ENCODE measurements at regions not wholly inside any gene's neighbourhood (a gene's known extent, or its start where the extent isn't known, plus 50 kb on each side); places are given as distances from the start of the nearest gene placed in this dataset.

DNA sequence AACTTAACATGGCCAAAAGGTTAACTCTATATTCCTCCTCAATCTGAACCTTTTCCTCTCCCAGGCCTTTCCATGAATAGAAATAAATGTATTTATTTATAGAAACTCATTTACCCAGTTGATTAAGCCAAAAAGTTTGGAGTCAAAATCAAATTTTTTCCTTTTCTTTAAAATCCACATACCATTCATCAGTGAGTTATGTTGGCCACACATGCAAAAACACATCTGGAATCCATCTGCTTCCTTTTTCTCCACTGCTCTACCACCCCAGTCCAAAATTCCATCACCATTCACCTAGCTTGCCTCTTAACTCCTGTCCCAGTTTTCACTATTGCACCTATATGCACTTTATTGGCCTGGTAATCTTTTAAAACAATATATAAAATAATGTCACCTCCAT is 62.4 kb upstream of the TMEM200A start:
- DNase-seq, result no peak
- Histone ChIP-seq H3K9me3 (no peaks in the 10 kb centered on the region), H3K36me3 (no peaks in the 10 kb centered on the region), H3K4me3 (replicated peaks in 1 of 3) (no peak overlapping the region), H3K27me3 (no peaks in the 10 kb centered on the region), H3K27ac (no peak overlapping the region), H3K4me1 (peaks cover under 1 to 5% of the 10 kb centered on the region in 2 donors)
- TF ChIP-seq POLR2A (IDR thresholded peaks at IDR 0.05), result no peak
- TF ChIP-seq, protein P1, sequence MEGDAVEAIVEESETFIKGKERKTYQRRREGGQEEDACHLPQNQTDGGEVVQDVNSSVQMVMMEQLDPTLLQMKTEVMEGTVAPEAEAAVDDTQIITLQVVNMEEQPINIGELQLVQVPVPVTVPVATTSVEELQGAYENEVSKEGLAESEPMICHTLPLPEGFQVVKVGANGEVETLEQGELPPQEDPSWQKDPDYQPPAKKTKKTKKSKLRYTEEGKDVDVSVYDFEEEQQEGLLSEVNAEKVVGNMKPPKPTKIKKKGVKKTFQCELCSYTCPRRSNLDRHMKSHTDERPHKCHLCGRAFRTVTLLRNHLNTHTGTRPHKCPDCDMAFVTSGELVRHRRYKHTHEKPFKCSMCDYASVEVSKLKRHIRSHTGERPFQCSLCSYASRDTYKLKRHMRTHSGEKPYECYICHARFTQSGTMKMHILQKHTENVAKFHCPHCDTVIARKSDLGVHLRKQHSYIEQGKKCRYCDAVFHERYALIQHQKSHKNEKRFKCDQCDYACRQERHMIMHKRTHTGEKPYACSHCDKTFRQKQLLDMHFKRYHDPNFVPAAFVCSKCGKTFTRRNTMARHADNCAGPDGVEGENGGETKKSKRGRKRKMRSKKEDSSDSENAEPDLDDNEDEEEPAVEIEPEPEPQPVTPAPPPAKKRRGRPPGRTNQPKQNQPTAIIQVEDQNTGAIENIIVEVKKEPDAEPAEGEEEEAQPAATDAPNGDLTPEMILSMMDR (IDR thresholded peaks at IDR 0.05), result no peak
- intact Hi-C loops (cut with DNase I), result no loop called here

DNA sequence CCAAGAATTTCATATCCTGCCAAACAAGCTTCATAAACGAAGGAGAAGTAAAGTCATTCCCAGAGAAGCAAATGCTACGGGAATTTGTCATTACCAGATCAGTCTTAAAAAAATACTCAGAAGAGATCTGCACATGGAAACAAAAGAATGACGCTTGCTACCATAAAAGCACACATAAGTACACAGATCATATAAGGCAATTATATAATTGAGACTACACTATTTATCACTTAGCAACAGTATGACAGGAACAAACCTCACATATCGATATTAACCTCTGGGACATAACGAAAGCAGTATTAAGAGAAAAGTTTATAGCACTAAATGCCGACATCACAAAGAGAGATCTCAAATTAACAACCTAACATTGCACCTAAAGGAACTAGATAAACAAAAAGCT is 67.6 kb upstream of the TMEM200A start:
- H3K27ac ChIP-seq, result no peak overlapping the region
- DNase-seq, result no peak
- no peak overlapping the region for H3K4me3 ChIP-seq (replicated peaks in 1 of 3)
- 85 to 88% methylated on average over 6 of the region's 6 CpGs for WGBS, 2 donors
- TF ChIP-seq POLR2A (IDR thresholded peaks at IDR 0.05), result no peak
- TF ChIP-seq, protein P1 (IDR thresholded peaks at IDR 0.05), result no peak
- no peaks in the 10 kb centered on the region for H3K27me3 ChIP-seq
- intact Hi-C loops (cut with DNase I), result no loop called here
- H3K9me3 ChIP-seq, result no peaks in the 10 kb centered on the region
- H3K36me3 ChIP-seq, result no peaks in the 10 kb centered on the region
- peaks cover 5% of the 10 kb centered on the region in 2 donors for H3K4me1 ChIP-seq

DNA sequence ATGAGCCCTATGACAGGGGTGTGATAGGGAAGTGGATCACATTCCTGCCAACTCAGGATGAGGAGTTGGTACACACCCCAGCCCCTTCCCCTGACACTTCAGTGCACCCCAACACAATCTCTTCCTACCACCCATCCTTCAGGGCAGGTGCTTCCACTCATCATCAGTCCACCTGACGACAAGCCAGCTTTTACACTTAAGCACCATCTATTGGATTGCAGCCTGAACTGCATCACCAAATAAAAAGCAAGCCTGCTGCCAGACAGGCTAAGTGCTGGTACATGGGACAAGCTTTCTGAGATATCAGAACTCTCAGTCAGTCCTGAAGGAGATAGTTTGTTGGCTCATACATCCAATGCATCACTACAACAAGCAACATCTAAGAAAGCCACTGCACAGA is 69.0 kb upstream of the TMEM200A start:
- H3K27me3 ChIP-seq, result no peaks in the 10 kb centered on the region
- no peaks in the 10 kb centered on the region for H3K9me3 ChIP-seq
- no peaks in the 10 kb centered on the region for H3K36me3 ChIP-seq
- peaks cover 5% of the 10 kb centered on the region in 2 donors for H3K4me1 ChIP-seq
- no peak for TF ChIP-seq POLR2A (IDR thresholded peaks at IDR 0.05)
- TF ChIP-seq, protein P1 (IDR thresholded peaks at IDR 0.05), result no peak
- 14 to 85% methylated on average over 1 of the region's 1 CpG for WGBS, 2 donors
- intact Hi-C loops (cut with DNase I), result no loop called here
- no peak for DNase-seq
- no peak overlapping the region for H3K4me3 ChIP-seq (replicated peaks in 1 of 3)
- H3K27ac ChIP-seq, result no peak overlapping the region

DNA sequence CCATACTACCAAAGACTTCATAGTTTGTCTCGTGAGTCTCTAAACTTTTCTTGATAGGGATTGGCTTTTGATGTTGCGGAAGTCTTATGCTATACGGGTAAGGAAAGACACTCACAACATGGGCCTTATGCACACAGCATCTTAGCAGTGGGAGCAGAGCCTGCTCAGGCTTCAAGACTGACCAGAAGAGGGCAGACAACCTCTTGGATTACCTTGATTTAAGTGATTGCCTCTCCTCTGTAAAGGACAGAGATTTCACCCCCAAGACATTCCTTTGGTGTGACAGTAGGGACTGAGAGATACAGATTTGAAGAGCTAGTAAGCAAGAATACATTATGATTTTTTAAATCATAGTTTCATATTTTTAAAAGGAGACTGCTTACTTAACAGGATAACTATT is 71.0 kb upstream of the SAMD3 start:
- Histone ChIP-seq H3K27ac (no peak overlapping the region), H3K4me3 (replicated peaks in 1 of 3) (no peak overlapping the region), H3K4me1 (peaks cover 5% of the 10 kb centered on the region in 2 donors), H3K9me3 (no peaks in the 10 kb centered on the region), H3K36me3 (no peaks in the 10 kb centered on the region), H3K27me3 (no peaks in the 10 kb centered on the region)
- 53 to 58% methylated on average over 3 of the region's 3 CpGs for WGBS, 2 donors
- DNase-seq, result no peak
- TF ChIP-seq, protein P1 (IDR thresholded peaks at IDR 0.05), result peak in 2 of 6 experiments; percentile 13
- TF ChIP-seq POLR2A (IDR thresholded peaks at IDR 0.05), result no peak
- intact Hi-C loops (cut with DNase I), result no loop called here

DNA sequence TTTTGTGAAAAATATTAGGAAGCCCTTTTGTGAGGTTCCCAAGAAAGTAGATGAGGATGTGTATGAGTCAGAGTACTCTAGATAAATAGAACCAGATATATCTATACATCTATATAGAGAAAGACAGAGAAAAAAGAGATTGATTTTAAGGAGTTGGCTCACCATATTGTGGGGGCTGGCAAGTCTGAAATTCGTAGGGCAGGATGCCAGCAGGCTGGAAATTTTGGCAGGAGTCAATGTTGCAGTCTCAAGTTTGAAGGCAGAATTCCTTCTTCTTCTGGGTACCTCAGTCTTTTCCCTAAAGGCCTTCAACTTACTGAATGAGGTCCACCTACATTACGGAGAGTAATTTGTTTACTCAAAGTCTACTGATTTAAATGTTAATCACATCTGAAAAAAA is 65.3 kb upstream of the SAMD3 start:
- intact Hi-C loops (cut with DNase I), result no loop called here
- 16 to 19% methylated on average over 2 of the region's 2 CpGs for WGBS, 2 donors
- no peaks in the 10 kb centered on the region for H3K9me3 ChIP-seq
- no peak for DNase-seq
- no peaks in the 10 kb centered on the region for H3K36me3 ChIP-seq
- no peak overlapping the region for H3K4me3 ChIP-seq (replicated peaks in 1 of 3)
- no peaks in the 10 kb centered on the region for H3K4me1 ChIP-seq
- no peak for TF ChIP-seq POLR2A (IDR thresholded peaks at IDR 0.05)
- TF ChIP-seq, protein P1 (IDR thresholded peaks at IDR 0.05), result no peak
- no peaks in the 10 kb centered on the region for H3K27me3 ChIP-seq
- H3K27ac ChIP-seq, result no peak overlapping the region

Measured in thyroid gland (tissue), 4 donors.